Tibial nerve (tissue), 3 donors: ENCODE measurements at regions not wholly inside any gene's neighbourhood (a gene's known extent, or its start where the extent isn't known, plus 50 kb on each side); places are given as distances from the start of the nearest gene placed in this dataset.

ENCODE experiments used
- POLR2A ChIP-seq, 2 donors: fragments of 450-650 bp; IDR thresholded peaks; one replicate each; pipeline ENCODE4 v1.6.1; 2017; ENCODE audit warnings: antibody characterized with exemption in 2 of 2, mild to moderate bottlenecking in 2 of 2, moderate library complexity in 2 of 2
- TF ChIP-seq, protein P1 (sequence below), 5 experiments: fragments of 200-600 bp in 3 of 5; fragments of 450-650 bp in 2 of 5; sonication (generic) in 3 of 5; IDR thresholded peaks; one replicate each; pipeline ENCODE4 v1.5.1; 2016 to 2019; ENCODE audit warnings: antibody characterized with exemption in 5 of 5, mild to moderate bottlenecking in 3 of 5, moderate library complexity in 2 of 5

DNA sequence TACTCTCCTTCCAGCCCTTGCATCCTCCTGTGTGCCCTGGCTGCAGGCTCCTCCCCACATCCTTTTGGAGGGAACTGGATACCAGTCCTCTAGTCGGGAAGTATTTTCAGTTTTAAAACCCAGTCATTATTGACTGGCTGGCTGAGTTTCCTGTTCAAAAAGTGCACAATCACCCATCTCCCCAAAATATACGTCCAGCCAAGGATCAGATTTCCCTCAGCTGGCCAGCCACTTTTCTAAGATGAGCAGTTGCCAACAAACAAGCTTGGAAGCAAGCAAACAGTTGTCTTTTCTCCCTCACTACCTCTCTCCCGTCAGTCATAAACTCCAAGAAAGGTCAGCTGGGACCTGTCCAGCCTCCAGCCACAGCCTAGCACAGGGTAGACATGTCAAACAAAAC lies 147.7 kb upstream of the GALNT15 start:
- TF ChIP-seq, protein P1, sequence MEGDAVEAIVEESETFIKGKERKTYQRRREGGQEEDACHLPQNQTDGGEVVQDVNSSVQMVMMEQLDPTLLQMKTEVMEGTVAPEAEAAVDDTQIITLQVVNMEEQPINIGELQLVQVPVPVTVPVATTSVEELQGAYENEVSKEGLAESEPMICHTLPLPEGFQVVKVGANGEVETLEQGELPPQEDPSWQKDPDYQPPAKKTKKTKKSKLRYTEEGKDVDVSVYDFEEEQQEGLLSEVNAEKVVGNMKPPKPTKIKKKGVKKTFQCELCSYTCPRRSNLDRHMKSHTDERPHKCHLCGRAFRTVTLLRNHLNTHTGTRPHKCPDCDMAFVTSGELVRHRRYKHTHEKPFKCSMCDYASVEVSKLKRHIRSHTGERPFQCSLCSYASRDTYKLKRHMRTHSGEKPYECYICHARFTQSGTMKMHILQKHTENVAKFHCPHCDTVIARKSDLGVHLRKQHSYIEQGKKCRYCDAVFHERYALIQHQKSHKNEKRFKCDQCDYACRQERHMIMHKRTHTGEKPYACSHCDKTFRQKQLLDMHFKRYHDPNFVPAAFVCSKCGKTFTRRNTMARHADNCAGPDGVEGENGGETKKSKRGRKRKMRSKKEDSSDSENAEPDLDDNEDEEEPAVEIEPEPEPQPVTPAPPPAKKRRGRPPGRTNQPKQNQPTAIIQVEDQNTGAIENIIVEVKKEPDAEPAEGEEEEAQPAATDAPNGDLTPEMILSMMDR (IDR thresholded peaks at IDR 0.05): no peak
- no peak for TF ChIP-seq POLR2A (IDR thresholded peaks at IDR 0.05)
